ENCODE measurements at regions not wholly inside any gene's neighbourhood (a gene's known extent, or its start where the extent isn't known, plus 50 kb on each side); places are given as distances from the start of the nearest gene placed in this dataset.

- H3K9me3 Mint-ChIP-seq (ENCODE audit: unreplicated experiment): peaks cover under 1% of the 10 kb centered on the region
- H3K4me3 Mint-ChIP-seq (ENCODE audit: unreplicated experiment): no peak overlapping the region
- H3K36me3 Mint-ChIP-seq (ENCODE audit: unreplicated experiment): peaks cover 2% of the 10 kb centered on the region
- no peaks in the 10 kb centered on the region for H3K4me1 Mint-ChIP-seq (ENCODE audit: low read depth, unreplicated experiment)
- TF ChIP-seq CTCF (IDR thresholded peaks at IDR 0.05; ENCODE audit: partially characterized antibody, unreplicated experiment): no peak
- no peak for DNase-seq
- no peak overlapping the region for H3K27ac Mint-ChIP-seq (ENCODE audit: unreplicated experiment)
- H3K27me3 Mint-ChIP-seq (ENCODE audit: unreplicated experiment): no peaks in the 10 kb centered on the region
Measured at GRCh38 chr5:17879276-17879675, 245.0 kb downstream of the TAF11L14 start.

GRCh38 chr5:17880869-17881268 lies 246.6 kb downstream of the TAF11L14 start:
- no peaks in the 10 kb centered on the region for H3K4me1 Mint-ChIP-seq (ENCODE audit: low read depth, unreplicated experiment)
- no peaks in the 10 kb centered on the region for H3K27me3 Mint-ChIP-seq (ENCODE audit: unreplicated experiment)
- H3K9me3 Mint-ChIP-seq (ENCODE audit: unreplicated experiment): peaks cover 5% of the 10 kb centered on the region
- no peak for TF ChIP-seq CTCF (IDR thresholded peaks at IDR 0.05; ENCODE audit: partially characterized antibody, unreplicated experiment)
- peaks cover 8% of the 10 kb centered on the region for H3K36me3 Mint-ChIP-seq (ENCODE audit: unreplicated experiment)
- no peak overlapping the region for H3K27ac Mint-ChIP-seq (ENCODE audit: unreplicated experiment)
- H3K4me3 Mint-ChIP-seq (ENCODE audit: unreplicated experiment): no peak overlapping the region
- DNase-seq: no peak

- Mint-ChIP-seq H3K9me3 (ENCODE audit: unreplicated experiment) (peaks cover 5% of the 10 kb centered on the region), H3K4me3 (ENCODE audit: unreplicated experiment) (no peak overlapping the region), H3K27me3 (ENCODE audit: unreplicated experiment) (no peaks in the 10 kb centered on the region), H3K36me3 (ENCODE audit: unreplicated experiment) (peaks cover 14% of the 10 kb centered on the region), H3K27ac (ENCODE audit: unreplicated experiment) (no peak overlapping the region), H3K4me1 (ENCODE audit: low read depth, unreplicated experiment) (no peaks in the 10 kb centered on the region)
- TF ChIP-seq CTCF (IDR thresholded peaks at IDR 0.05; ENCODE audit: partially characterized antibody, unreplicated experiment): no peak
- DNase-seq: no peak
Measured at GRCh38 chr5:17882760-17883488, 248.7 kb downstream of the TAF11L14 start.

- H3K4me3 Mint-ChIP-seq (ENCODE audit: unreplicated experiment): no peak overlapping the region
- peaks cover 5% of the 10 kb centered on the region for H3K9me3 Mint-ChIP-seq (ENCODE audit: unreplicated experiment)
- peaks cover 2% of the 10 kb centered on the region for H3K4me1 Mint-ChIP-seq (ENCODE audit: low read depth, unreplicated experiment)
- no peak overlapping the region for H3K27ac Mint-ChIP-seq (ENCODE audit: unreplicated experiment)
- DNase-seq: no peak
- no peaks in the 10 kb centered on the region for H3K27me3 Mint-ChIP-seq (ENCODE audit: unreplicated experiment)
- no peak for TF ChIP-seq CTCF (IDR thresholded peaks at IDR 0.05; ENCODE audit: partially characterized antibody, unreplicated experiment)
- peaks cover 14% of the 10 kb centered on the region for H3K36me3 Mint-ChIP-seq (ENCODE audit: unreplicated experiment)
Measured at GRCh38 chr5:17888155-17888554, 253.9 kb downstream of the TAF11L14 start.

- H3K4me3 Mint-ChIP-seq (ENCODE audit: unreplicated experiment): no peak overlapping the region
Measured at GRCh38 chr5:17890501-17890900, 256.2 kb downstream of the TAF11L14 start.

More at GRCh38 chr5:17890501-17890900, 256.2 kb downstream of the TAF11L14 start:
- Mint-ChIP-seq H3K27me3 (ENCODE audit: unreplicated experiment) (no peaks in the 10 kb centered on the region), H3K27ac (ENCODE audit: unreplicated experiment) (no peak overlapping the region), H3K9me3 (ENCODE audit: unreplicated experiment) (no peaks in the 10 kb centered on the region), H3K4me1 (ENCODE audit: low read depth, unreplicated experiment) (peaks cover 2% of the 10 kb centered on the region), H3K36me3 (ENCODE audit: unreplicated experiment) (peaks cover 6% of the 10 kb centered on the region)
- TF ChIP-seq CTCF (IDR thresholded peaks at IDR 0.05; ENCODE audit: partially characterized antibody, unreplicated experiment): no peak
- no peak for DNase-seq

Measured in glutamatergic neuron (in vitro differentiated cells).